GM19351 (cell line): ENCODE measurements at regions not wholly inside any gene's neighbourhood (a gene's known extent, or its start where the extent isn't known, plus 50 kb on each side); places are given as distances from the start of the nearest gene placed in this dataset.
"Not testable (repeated sequence)": the region's sequence is repeated elsewhere in the genome, so short reads cannot be mapped to it uniquely, and the experiment has no call there.

ENCODE experiments used
- ATAC-seq: cut with Tn5 transposase; IDR thresholded peaks from one replicate; pipeline ENCODE4 v1.9.1; 2021; ENCODE audit warnings: mild to moderate bottlenecking, moderate library complexity; ENCODE audit not compliant: unreplicated experiment

- no peak for ATAC-seq
Measured at GRCh38 chr13:56019606-56020005, 1121.1 kb upstream of the PRR20A start.

GRCh38 chr13:56020425-56020824 lies 1120.3 kb upstream of the PRR20A start:
- no peak for ATAC-seq

- no peak for ATAC-seq
Measured at GRCh38 chr13:56039992-56040391, 1100.7 kb upstream of the PRR20A start.

- ATAC-seq: no peak
Measured at GRCh38 chr13:56066321-56066720, 1074.4 kb upstream of the PRR20A start.

GRCh38 chr13:56102641-56103040 lies 1038.1 kb upstream of the PRR20A start:
- ATAC-seq: no peak

- no peak for ATAC-seq
Measured at GRCh38 chr13:56110751-56111150, 1030.0 kb upstream of the PRR20A start.

- no peak for ATAC-seq
Measured at GRCh38 chr13:56134524-56134923, 1006.2 kb upstream of the PRR20A start.

GRCh38 chr13:56166864-56167263 lies 973.9 kb upstream of the PRR20A start:
- ATAC-seq: no peak

GRCh38 chr13:56168581-56168980 lies 972.1 kb upstream of the PRR20A start:
- no peak for ATAC-seq

- ATAC-seq: no peak
Measured at GRCh38 chr13:56173346-56173745, 967.4 kb upstream of the PRR20A start.

GRCh38 chr13:56182598-56182997 lies 958.1 kb upstream of the PRR20A start:
- ATAC-seq: no peak

GRCh38 chr13:56187331-56187730 lies 953.4 kb upstream of the PRR20A start:
- ATAC-seq: no peak

- not testable (repeated sequence) for ATAC-seq
Measured at GRCh38 chr13:56188582-56188981, 952.1 kb upstream of the PRR20A start.

- ATAC-seq: no peak
Measured at GRCh38 chr13:56189439-56189838, 951.3 kb upstream of the PRR20A start.

- no peak for ATAC-seq
Measured at GRCh38 chr13:56189978-56190377, 950.7 kb upstream of the PRR20A start.

- no peak for ATAC-seq
Measured at GRCh38 chr13:56198350-56198749, 942.4 kb upstream of the PRR20A start.

- no peak for ATAC-seq
Measured at GRCh38 chr13:56201834-56202233, 938.9 kb upstream of the PRR20A start.

GRCh38 chr13:56216221-56216620 lies 924.5 kb upstream of the PRR20A start:
- no peak for ATAC-seq

- no peak for ATAC-seq
Measured at GRCh38 chr13:56247692-56248091, 893.0 kb upstream of the PRR20A start.

GRCh38 chr13:56271686-56272085 lies 869.0 kb upstream of the PRR20A start:
- ATAC-seq: no peak

GRCh38 chr13:56283262-56283828 lies 857.4 kb upstream of the PRR20A start:
- ATAC-seq: no peak

- ATAC-seq: no peak
Measured at GRCh38 chr13:56299650-56300049, 841.1 kb upstream of the PRR20A start.

- ATAC-seq: no peak
Measured at GRCh38 chr13:56314765-56315164, 826.0 kb upstream of the PRR20A start.
